Neural progenitor cell (in vitro differentiated cells): ENCODE measurements at regions not wholly inside any gene's neighbourhood (a gene's known extent, or its start where the extent isn't known, plus 50 kb on each side); places are given as distances from the start of the nearest gene placed in this dataset.

Experiments
- DNase-seq: peaks from one replicate; pipeline ENCODE4 v3.0.0-alpha.2; 2016; ENCODE audit warnings: low spot score
- H2AFZ ChIP-seq: fragments of 200-600 bp; sonication (generic); replicated peaks from 2 replicates; pipeline ENCODE4 v1.6.1; 2016; ENCODE audit warnings: antibody characterized with exemption
- H3F3A ChIP-seq: fragments of 200-600 bp; sonication (generic); 2 replicates; pipeline ENCODE4 v1.6.1; 2016; ENCODE audit warnings: antibody characterized with exemption, low read depth
- H3K27ac ChIP-seq: fragments of 200-600 bp; sonication (generic); 2 replicates; pipeline ENCODE4 v1.5.1; 2016; ENCODE audit warnings: mild to moderate bottlenecking
- H3K27me3 ChIP-seq: fragments of 200-600 bp; sonication (generic); 2 replicates; pipeline ENCODE4 v1.6.1; 2016; ENCODE audit warnings: mild to moderate bottlenecking, moderate library complexity
- H3K36me3 ChIP-seq: fragments of 200-600 bp; sonication (generic); 2 replicates; pipeline ENCODE4 v1.5.1; 2016
- H3K4me1 ChIP-seq: fragments of 200-600 bp; sonication (generic); 2 replicates; pipeline ENCODE4 v1.6.1; 2016; ENCODE audit warnings: mixed run types
- H3K4me2 ChIP-seq: fragments of 200-600 bp; sonication (generic); 2 replicates; pipeline ENCODE4 v1.6.1; 2016
- H3K4me3 ChIP-seq: fragments of 200-600 bp; sonication (generic); 2 replicates; pipeline ENCODE4 v1.5.1; 2016
- H3K79me2 ChIP-seq: fragments of 200-600 bp; sonication (generic); 2 replicates; pipeline ENCODE4 v1.6.1; 2016; ENCODE audit warnings: low read depth
- H3K9ac ChIP-seq: fragments of 200-600 bp; sonication (generic); 2 replicates; pipeline ENCODE4 v1.6.1; 2016
- H3K9me3 ChIP-seq: fragments of 200-600 bp; sonication (generic); 2 replicates; pipeline ENCODE4 v1.5.1; 2016; ENCODE audit warnings: low read depth
- H4K20me1 ChIP-seq: fragments of 200-600 bp; sonication (generic); 2 replicates; pipeline ENCODE4 v1.6.1; 2016; ENCODE audit warnings: low read depth
- H3K27ac Mint-ChIP-seq: 3 replicates; pipeline ENCODE4 v1.8.0; 2021; ENCODE audit warnings: mixed read lengths
- H3K27me3 Mint-ChIP-seq: 2 replicates; pipeline ENCODE4 v1.8.0; 2022; ENCODE audit warnings: low read depth, mild to moderate bottlenecking, inconsistent platforms, moderate library complexity, mixed read lengths; ENCODE audit not compliant: insufficient read depth
- H3K36me3 Mint-ChIP-seq: 3 replicates; pipeline ENCODE4 v1.8.0; 2021; ENCODE audit warnings: mixed read lengths
- H3K4me1 Mint-ChIP-seq: 3 replicates; pipeline ENCODE4 v1.8.0; 2021; ENCODE audit warnings: mixed read lengths
- H3K4me3 Mint-ChIP-seq: 3 replicates; pipeline ENCODE4 v1.8.0; 2021; ENCODE audit warnings: mild to moderate bottlenecking, moderate library complexity, mixed read lengths
- H3K9me3 Mint-ChIP-seq: 3 replicates; pipeline ENCODE4 v1.8.0; 2020; ENCODE audit warnings: mixed read lengths
- EZH2 ChIP-seq: fragments of 200-600 bp; sonication (generic); IDR thresholded peaks from 2 replicates; pipeline ENCODE4 v1.6.1; 2017; ENCODE audit warnings: antibody characterized with exemption, mild to moderate bottlenecking, moderate library complexity
- EZH2phosphoT487 ChIP-seq: fragments of 200-600 bp; sonication (generic); IDR thresholded peaks from 2 replicates; pipeline ENCODE4 v1.6.1; 2017; ENCODE audit warnings: antibody characterized with exemption
- TF ChIP-seq, protein P1 (sequence below): fragments of 200-600 bp; sonication (generic); IDR thresholded peaks from 2 replicates; pipeline ENCODE4 v1.5.1; 2017; ENCODE audit warnings: antibody characterized with exemption, mild to moderate bottlenecking

DNA sequence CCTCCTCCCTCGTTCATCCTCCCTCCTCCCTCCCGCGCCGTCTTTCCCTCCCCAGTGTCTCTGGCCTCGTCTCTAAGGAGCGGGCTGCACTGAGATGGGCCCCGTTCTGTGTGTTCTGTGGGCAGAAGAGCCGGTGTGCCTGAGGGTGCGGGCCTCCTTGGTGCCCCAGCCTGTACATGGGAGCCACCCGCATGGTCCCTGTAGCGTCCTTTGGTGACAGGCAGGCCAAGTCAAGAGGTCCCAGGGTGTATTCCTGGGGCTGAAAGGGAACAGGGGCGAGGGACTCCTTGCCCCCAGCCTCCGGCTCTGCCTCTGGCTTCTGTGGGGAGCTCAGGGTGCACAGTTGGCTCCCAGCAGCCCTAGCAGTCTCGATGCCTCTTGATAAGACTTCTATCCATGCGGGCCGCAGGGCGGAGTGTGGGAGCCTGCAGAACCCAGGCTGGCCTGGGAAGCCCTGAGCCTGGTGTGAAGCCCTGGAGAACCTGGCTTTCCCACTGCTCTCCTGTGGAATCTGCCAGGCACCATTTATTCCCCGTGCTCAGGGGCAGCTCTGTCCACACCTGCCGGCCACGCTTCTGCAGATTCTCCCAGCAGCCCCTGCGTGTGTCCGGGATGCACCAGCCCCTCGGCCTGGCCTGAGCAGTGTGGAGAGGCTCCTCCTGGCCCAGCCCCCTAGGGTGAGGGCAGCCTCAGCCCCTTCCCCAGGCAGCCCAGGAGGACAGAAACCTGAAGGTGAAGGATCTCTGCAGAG is 181.3 kb downstream of the KIF26A start:
- Histone ChIP-seq H3K4me3 (no peak overlapping the region), H3K27me3 (no peaks in the 10 kb centered on the region), H4K20me1 (no peaks in the 10 kb centered on the region), H2AFZ (no peak overlapping the region), H3K4me2 (no peak overlapping the region), H3K79me2 (no peaks in the 10 kb centered on the region), H3K9me3 (no peaks in the 10 kb centered on the region), H3K4me1 (peaks cover 3% of the 10 kb centered on the region), H3K27ac (no peak overlapping the region), H3K9ac (no peak overlapping the region), H3F3A (no peaks in the 10 kb centered on the region), H3K36me3 (no peaks in the 10 kb centered on the region)
- TF ChIP-seq EZH2phosphoT487: no peak
- no peak for TF ChIP-seq EZH2
- TF ChIP-seq, protein P1, sequence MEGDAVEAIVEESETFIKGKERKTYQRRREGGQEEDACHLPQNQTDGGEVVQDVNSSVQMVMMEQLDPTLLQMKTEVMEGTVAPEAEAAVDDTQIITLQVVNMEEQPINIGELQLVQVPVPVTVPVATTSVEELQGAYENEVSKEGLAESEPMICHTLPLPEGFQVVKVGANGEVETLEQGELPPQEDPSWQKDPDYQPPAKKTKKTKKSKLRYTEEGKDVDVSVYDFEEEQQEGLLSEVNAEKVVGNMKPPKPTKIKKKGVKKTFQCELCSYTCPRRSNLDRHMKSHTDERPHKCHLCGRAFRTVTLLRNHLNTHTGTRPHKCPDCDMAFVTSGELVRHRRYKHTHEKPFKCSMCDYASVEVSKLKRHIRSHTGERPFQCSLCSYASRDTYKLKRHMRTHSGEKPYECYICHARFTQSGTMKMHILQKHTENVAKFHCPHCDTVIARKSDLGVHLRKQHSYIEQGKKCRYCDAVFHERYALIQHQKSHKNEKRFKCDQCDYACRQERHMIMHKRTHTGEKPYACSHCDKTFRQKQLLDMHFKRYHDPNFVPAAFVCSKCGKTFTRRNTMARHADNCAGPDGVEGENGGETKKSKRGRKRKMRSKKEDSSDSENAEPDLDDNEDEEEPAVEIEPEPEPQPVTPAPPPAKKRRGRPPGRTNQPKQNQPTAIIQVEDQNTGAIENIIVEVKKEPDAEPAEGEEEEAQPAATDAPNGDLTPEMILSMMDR: no peak
- Mint-ChIP-seq H3K27ac (no peak overlapping the region), H3K4me1 (peaks cover 14% of the 10 kb centered on the region), H3K27me3 (peaks cover 7% of the 10 kb centered on the region), H3K36me3 (no peaks in the 10 kb centered on the region), H3K4me3 (no peak overlapping the region), H3K9me3 (no peaks in the 10 kb centered on the region)
- DNase-seq: no peak

DNA sequence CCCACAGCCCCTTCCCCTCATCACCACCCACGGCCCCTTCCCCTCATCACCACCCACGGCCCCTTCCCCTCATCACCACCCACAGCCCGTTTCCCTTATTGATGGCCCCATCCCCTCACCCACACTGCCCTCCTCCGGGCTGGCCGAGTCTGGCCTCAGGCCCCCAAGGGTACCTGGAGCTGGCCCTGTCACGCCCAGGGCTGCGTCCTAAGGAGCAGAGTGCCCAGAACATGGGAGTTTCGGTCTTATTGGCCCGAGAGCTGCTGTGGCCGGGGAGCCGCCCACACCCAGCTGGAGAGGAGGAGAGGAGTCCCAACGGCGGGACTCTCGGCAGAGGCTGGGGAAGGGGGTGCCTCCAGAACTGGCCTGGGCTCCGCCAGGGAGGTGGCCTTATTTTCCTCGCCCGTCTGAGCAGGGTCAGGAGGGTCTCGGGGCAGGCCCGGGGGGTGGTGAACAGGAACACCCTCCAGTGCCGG is 182.3 kb downstream of the KIF26A start:
- no peaks in the 10 kb centered on the region for H3K9me3 Mint-ChIP-seq
- H3K4me1 Mint-ChIP-seq: peaks cover 12% of the 10 kb centered on the region
- DNase-seq: no peak
- H3K4me3 Mint-ChIP-seq: no peak overlapping the region
- Histone ChIP-seq H3K36me3 (no peaks in the 10 kb centered on the region), H3K27me3 (no peaks in the 10 kb centered on the region), H3K4me3 (no peak overlapping the region), H3K27ac (no peak overlapping the region), H3F3A (peaks cover 2% of the 10 kb centered on the region), H3K79me2 (no peaks in the 10 kb centered on the region), H3K4me1 (no peaks in the 10 kb centered on the region), H3K9ac (no peak overlapping the region), H2AFZ (peak overlapping the region; percentile 34), H3K4me2 (no peak overlapping the region), H4K20me1 (no peaks in the 10 kb centered on the region), H3K9me3 (no peaks in the 10 kb centered on the region)
- no peak overlapping the region for H3K27ac Mint-ChIP-seq
- no peaks in the 10 kb centered on the region for H3K36me3 Mint-ChIP-seq
- TF ChIP-seq EZH2 (no peak), EZH2phosphoT487 (no peak)
- TF ChIP-seq, protein P1: no peak
- H3K27me3 Mint-ChIP-seq: peaks cover 7% of the 10 kb centered on the region

DNA sequence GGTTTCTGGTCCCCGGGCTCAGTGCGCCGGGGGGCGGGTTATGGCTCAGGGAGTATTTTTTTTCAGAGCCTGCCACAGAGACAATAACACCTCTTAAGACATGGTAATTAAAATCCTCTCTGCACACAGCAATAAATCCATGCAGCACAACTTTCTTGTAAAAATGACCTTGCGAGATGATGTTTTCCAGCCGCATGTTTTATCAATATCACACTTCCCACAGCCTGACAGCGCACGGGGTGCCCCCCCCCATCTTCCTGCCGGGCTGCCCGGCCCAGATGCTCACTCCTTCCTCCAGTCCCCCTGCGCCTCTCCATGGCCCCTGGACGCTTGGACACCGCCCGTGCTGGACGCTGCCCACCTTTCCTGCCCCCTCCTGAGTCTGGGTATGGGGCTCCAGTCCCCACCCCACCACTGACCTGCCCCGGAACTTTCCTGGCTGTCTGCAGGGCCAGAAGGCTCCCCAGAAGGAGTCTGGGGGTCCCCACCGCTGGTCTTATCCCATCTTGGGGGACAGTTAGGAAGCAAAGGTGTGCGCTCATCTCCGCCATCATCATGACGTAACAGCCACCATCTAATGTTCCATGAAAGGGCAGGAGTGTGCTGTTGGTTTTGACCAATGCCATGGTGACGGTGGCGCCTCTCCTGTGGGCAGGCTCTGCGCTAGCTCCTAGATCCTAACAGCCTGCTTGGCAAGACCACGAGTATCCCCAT is 182.9 kb downstream of the KIF26A start:
- Mint-ChIP-seq H3K27ac (peak overlapping the region; percentile 63), H3K36me3 (no peaks in the 10 kb centered on the region), H3K4me3 (no peak overlapping the region), H3K4me1 (peaks cover 12% of the 10 kb centered on the region), H3K9me3 (no peaks in the 10 kb centered on the region), H3K27me3 (peaks cover 7% of the 10 kb centered on the region)
- H3K27ac ChIP-seq: no peak overlapping the region
- no peak overlapping the region for H3K4me3 ChIP-seq
- H3K36me3 ChIP-seq: no peaks in the 10 kb centered on the region
- no peak overlapping the region for H2AFZ ChIP-seq
- TF ChIP-seq, protein P1: no peak
- TF ChIP-seq EZH2phosphoT487 (no peak), EZH2 (no peak)
- H3K9me3 ChIP-seq: no peaks in the 10 kb centered on the region
- no peaks in the 10 kb centered on the region for H3K27me3 ChIP-seq
- no peaks in the 10 kb centered on the region for H3K4me1 ChIP-seq
- peaks cover 3% of the 10 kb centered on the region for H3F3A ChIP-seq
- no peaks in the 10 kb centered on the region for H3K79me2 ChIP-seq
- no peak for DNase-seq
- H3K4me2 ChIP-seq: no peak overlapping the region
- no peaks in the 10 kb centered on the region for H4K20me1 ChIP-seq
- H3K9ac ChIP-seq: no peak overlapping the region
